IPS-15b (cell line): ENCODE measurements at regions not wholly inside any gene's neighbourhood (a gene's known extent, or its start where the extent isn't known, plus 50 kb on each side); places are given as distances from the start of the nearest gene placed in this dataset.
"Not testable (repeated sequence)": the region's sequence is repeated elsewhere in the genome, so short reads cannot be mapped to it uniquely, and the experiment has no call there.

ENCODE experiments used
- H3K27me3 ChIP-seq: one replicate; pipeline ENCODE4 v1.6.1; 2013; ENCODE audit warnings: low read length; ENCODE audit not compliant: control insufficient read depth, insufficient read depth
- H3K36me3 ChIP-seq: one replicate; pipeline ENCODE4 v1.6.1; 2013; ENCODE audit warnings: low read length; ENCODE audit not compliant: control insufficient read depth, insufficient read depth
- H3K4me1 ChIP-seq: one replicate; pipeline ENCODE4 v1.6.1; 2013; ENCODE audit warnings: mild to moderate bottlenecking, low read length; ENCODE audit not compliant: control insufficient read depth, insufficient read depth
- H3K4me3 ChIP-seq: one replicate; pipeline ENCODE4 v1.5.1; 2013; ENCODE audit warnings: low read depth, low read length
- H3K9ac ChIP-seq: one replicate; pipeline ENCODE4 v1.6.1; 2013; ENCODE audit warnings: low read depth, mild to moderate bottlenecking, low read length
- H3K9me3 ChIP-seq: one replicate; pipeline ENCODE4 v1.6.1; 2013; ENCODE audit warnings: mild to moderate bottlenecking, low read length; ENCODE audit not compliant: control insufficient read depth, insufficient read depth

GRCh38 chr2:217356142-217356541 is 496.3 kb upstream of the TNP1 start:
- H3K4me3 ChIP-seq = no peak overlapping the region
- H3K9ac ChIP-seq = no peak overlapping the region
- no peaks in the 10 kb centered on the region for H3K9me3 ChIP-seq
- no peaks in the 10 kb centered on the region for H3K36me3 ChIP-seq
- no peaks in the 10 kb centered on the region for H3K27me3 ChIP-seq
- H3K4me1 ChIP-seq = no peaks in the 10 kb centered on the region

GRCh38 chr2:217353591-217353990 is 493.7 kb upstream of the TNP1 start:
- Histone ChIP-seq H3K4me1 (no peaks in the 10 kb centered on the region), H3K4me3 (no peak overlapping the region), H3K9ac (no peak overlapping the region), H3K36me3 (no peaks in the 10 kb centered on the region), H3K27me3 (no peaks in the 10 kb centered on the region), H3K9me3 (no peaks in the 10 kb centered on the region)

GRCh38 chr2:217351378-217351777 is 491.5 kb upstream of the TNP1 start:
- Histone ChIP-seq H3K4me1 (no peaks in the 10 kb centered on the region), H3K36me3 (no peaks in the 10 kb centered on the region), H3K27me3 (no peaks in the 10 kb centered on the region), H3K4me3 (no peak overlapping the region), H3K9me3 (no peaks in the 10 kb centered on the region), H3K9ac (no peak overlapping the region)

- H3K9me3 ChIP-seq = no peaks in the 10 kb centered on the region
These were observed 489.4 kb upstream of the TNP1 start for GRCh38 chr2:217349251-217349650.

GRCh38 chr2:217347630-217348029 is 487.8 kb upstream of the TNP1 start:
- not testable (repeated sequence) for H3K27me3 ChIP-seq, H3K9ac ChIP-seq, H3K4me3 ChIP-seq, H3K4me1 ChIP-seq, H3K36me3 ChIP-seq, H3K9me3 ChIP-seq

More at GRCh38 chr2:217349251-217349650, 489.4 kb upstream of the TNP1 start:
- no peak overlapping the region for H3K9ac ChIP-seq
- H3K36me3 ChIP-seq = no peaks in the 10 kb centered on the region
- no peak overlapping the region for H3K4me3 ChIP-seq
- no peaks in the 10 kb centered on the region for H3K4me1 ChIP-seq
- no peaks in the 10 kb centered on the region for H3K27me3 ChIP-seq

- not testable (repeated sequence) for H3K4me1 ChIP-seq, H3K4me3 ChIP-seq, H3K27me3 ChIP-seq, H3K9me3 ChIP-seq, H3K9ac ChIP-seq, H3K36me3 ChIP-seq
These were observed 486.2 kb upstream of the TNP1 start for GRCh38 chr2:217346043-217346442.

- H3K9ac ChIP-seq = no peak overlapping the region
- H3K4me3 ChIP-seq = no peak overlapping the region
- H3K4me1 ChIP-seq = no peaks in the 10 kb centered on the region
- no peaks in the 10 kb centered on the region for H3K36me3 ChIP-seq
- H3K9me3 ChIP-seq = no peaks in the 10 kb centered on the region
- H3K27me3 ChIP-seq = peaks cover under 1% of the 10 kb centered on the region
These were observed 481.0 kb upstream of the TNP1 start for GRCh38 chr2:217340899-217341298.

GRCh38 chr2:217340176-217340575 is 480.3 kb upstream of the TNP1 start:
- no peaks in the 10 kb centered on the region for H3K9me3 ChIP-seq
- peaks cover 4% of the 10 kb centered on the region for H3K27me3 ChIP-seq
- no peak overlapping the region for H3K4me3 ChIP-seq

GRCh38 chr2:217339753-217340152 is 479.9 kb upstream of the TNP1 start:
- H3K4me1 ChIP-seq = no peaks in the 10 kb centered on the region
- H3K9ac ChIP-seq = no peak overlapping the region
- H3K9me3 ChIP-seq = no peaks in the 10 kb centered on the region
- no peaks in the 10 kb centered on the region for H3K36me3 ChIP-seq
- no peak overlapping the region for H3K4me3 ChIP-seq
- H3K27me3 ChIP-seq = peaks cover 4% of the 10 kb centered on the region

More at GRCh38 chr2:217340176-217340575, 480.3 kb upstream of the TNP1 start:
- no peak overlapping the region for H3K9ac ChIP-seq
- no peaks in the 10 kb centered on the region for H3K36me3 ChIP-seq
- no peaks in the 10 kb centered on the region for H3K4me1 ChIP-seq

GRCh38 chr2:217338306-217338916 is 478.5 kb upstream of the TNP1 start:
- Histone ChIP-seq H3K27me3 (peaks cover 4% of the 10 kb centered on the region), H3K4me1 (peaks cover 4% of the 10 kb centered on the region), H3K9me3 (no peaks in the 10 kb centered on the region), H3K36me3 (no peaks in the 10 kb centered on the region), H3K9ac (no peak overlapping the region), H3K4me3 (no peak overlapping the region)

- peaks cover 4% of the 10 kb centered on the region for H3K4me1 ChIP-seq
- H3K9ac ChIP-seq = no peak overlapping the region
- H3K9me3 ChIP-seq = no peaks in the 10 kb centered on the region
- H3K27me3 ChIP-seq = peaks cover 4% of the 10 kb centered on the region
- no peak overlapping the region for H3K4me3 ChIP-seq
- no peaks in the 10 kb centered on the region for H3K36me3 ChIP-seq
These were observed 477.9 kb upstream of the TNP1 start for GRCh38 chr2:217337771-217338170.

- Histone ChIP-seq H3K4me1 (peaks cover 4% of the 10 kb centered on the region), H3K27me3 (peaks cover 4% of the 10 kb centered on the region), H3K9ac (no peak overlapping the region), H3K36me3 (no peaks in the 10 kb centered on the region), H3K4me3 (no peak overlapping the region), H3K9me3 (no peaks in the 10 kb centered on the region)
These were observed 476.8 kb upstream of the TNP1 start for GRCh38 chr2:217336694-217337093.
